ENCODE measurements at regions not wholly inside any gene's neighbourhood (a gene's known extent, or its start where the extent isn't known, plus 50 kb on each side); places are given as distances from the start of the nearest gene placed in this dataset.

DNA sequence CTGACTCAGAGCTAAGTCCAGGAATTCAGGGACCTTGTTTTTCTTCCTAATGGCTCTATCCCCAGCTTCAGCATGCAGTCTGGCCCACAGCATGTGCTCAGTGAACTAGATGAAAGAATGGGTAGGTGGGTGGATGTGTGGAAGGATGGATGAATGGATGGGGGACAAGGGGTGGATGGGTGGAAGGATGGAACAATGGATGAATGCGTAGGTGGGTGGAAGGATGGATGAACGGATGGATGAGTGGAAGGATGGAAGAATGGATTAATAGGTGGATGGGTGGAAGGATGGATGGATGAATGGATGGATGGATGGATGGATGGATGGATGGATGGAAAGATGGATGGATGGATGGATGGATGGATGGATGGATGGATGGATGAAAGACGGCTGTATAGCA, 79.7 kb upstream of the SFSWAP start:
- TF ChIP-seq, protein P1, sequence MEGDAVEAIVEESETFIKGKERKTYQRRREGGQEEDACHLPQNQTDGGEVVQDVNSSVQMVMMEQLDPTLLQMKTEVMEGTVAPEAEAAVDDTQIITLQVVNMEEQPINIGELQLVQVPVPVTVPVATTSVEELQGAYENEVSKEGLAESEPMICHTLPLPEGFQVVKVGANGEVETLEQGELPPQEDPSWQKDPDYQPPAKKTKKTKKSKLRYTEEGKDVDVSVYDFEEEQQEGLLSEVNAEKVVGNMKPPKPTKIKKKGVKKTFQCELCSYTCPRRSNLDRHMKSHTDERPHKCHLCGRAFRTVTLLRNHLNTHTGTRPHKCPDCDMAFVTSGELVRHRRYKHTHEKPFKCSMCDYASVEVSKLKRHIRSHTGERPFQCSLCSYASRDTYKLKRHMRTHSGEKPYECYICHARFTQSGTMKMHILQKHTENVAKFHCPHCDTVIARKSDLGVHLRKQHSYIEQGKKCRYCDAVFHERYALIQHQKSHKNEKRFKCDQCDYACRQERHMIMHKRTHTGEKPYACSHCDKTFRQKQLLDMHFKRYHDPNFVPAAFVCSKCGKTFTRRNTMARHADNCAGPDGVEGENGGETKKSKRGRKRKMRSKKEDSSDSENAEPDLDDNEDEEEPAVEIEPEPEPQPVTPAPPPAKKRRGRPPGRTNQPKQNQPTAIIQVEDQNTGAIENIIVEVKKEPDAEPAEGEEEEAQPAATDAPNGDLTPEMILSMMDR (IDR thresholded peaks at IDR 0.05) = no peak
- TF ChIP-seq POLR2A (IDR thresholded peaks at IDR 0.05) = no peak

All from uterus (tissue), 2 donors.